ENCODE measurements at regions not wholly inside any gene's neighbourhood (a gene's known extent, or its start where the extent isn't known, plus 50 kb on each side); places are given as distances from the start of the nearest gene placed in this dataset.
"Not testable (repeated sequence)": the region's sequence is repeated elsewhere in the genome, so short reads cannot be mapped to it uniquely, and the experiment has no call there.

DNA sequence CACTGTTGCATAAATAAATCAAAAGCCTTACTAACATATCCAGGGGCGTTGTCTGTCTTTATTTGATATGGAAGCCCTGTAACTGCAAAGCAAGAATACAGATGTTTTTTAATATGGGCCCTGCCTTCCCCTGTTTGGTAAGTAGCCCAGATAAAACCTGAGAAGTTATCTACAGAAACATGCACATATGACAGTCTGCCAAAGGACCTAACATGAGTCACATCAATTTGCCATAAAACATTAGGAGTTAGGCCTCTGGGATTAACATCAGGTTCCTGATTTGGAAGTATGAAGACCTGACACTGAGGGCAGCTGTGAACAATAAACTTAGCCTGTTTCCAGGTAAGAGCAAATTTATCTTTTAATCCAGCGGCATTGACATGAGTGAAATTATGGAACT lies 1588.8 kb downstream of the REEP3 start:
- no peak for DNase-seq

GRCh38 chr10:65111059-65111458 lies 1589.9 kb downstream of the REEP3 start:
- not testable (repeated sequence) for DNase-seq

DNA sequence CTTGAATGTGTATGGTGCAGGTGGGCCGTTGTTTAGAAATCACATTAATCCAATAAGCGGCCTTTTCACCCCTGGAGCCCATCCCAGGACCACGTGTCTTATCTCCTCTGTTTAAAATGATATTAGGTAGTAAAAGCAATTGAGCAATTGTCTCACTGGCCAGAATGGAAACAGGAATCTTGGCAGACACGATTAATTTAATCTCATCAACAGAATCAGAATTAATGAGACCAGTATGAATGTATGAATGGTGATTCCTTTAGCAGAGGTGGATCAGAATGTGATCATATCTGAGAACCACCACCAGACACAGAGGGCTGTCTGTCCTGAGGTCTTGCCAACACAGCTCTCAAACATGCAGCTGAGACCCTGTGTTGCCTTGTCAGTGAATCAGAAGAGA lies 1591.4 kb downstream of the REEP3 start:
- DNase-seq = no peak

- no peak for DNase-seq
These were observed 1601.9 kb downstream of the REEP3 start for GRCh38 chr10:65123120-65123519.

DNA sequence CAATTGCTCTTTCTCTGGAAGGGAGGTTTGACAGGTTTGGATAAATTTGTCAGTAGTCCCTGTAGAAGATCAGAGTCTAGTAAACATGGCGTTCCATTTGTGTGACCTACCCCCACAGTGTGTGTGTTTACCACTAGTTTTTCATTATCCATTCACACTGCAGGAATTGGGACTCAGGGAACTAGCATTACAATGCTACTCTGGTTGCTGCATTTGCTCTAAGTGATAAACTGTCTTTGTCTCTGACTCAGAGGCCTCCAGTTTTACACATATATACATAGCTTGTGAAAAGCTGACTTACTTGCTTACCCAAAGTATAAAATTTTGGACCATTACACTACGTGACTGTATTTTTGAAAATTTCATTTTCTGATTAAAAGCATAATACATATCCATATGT lies 1604.0 kb downstream of the REEP3 start:
- DNase-seq = no peak

DNA sequence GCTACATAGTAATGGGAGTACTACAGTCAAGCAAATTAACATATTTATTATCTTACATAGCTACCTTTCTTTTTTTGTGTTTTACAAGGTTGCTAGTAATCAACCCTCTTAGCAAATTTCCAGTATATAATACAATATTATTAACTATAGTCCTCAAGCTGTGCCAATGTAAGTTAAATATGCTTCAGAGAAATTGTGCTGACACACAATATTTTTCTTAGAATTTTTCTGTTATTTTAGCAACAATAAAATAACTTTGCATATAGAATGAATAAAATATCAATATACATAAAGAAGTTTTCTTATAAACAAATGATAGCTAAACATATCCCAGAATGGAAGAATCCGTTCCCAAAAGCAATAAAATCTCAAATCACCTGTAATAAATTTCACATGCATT lies 1605.1 kb downstream of the REEP3 start:
- no peak for DNase-seq

- no peak for DNase-seq
These were observed 1607.1 kb downstream of the REEP3 start for GRCh38 chr10:65128277-65128676.

- no peak for DNase-seq
These were observed 1609.1 kb downstream of the REEP3 start for GRCh38 chr10:65130162-65130758.

DNA sequence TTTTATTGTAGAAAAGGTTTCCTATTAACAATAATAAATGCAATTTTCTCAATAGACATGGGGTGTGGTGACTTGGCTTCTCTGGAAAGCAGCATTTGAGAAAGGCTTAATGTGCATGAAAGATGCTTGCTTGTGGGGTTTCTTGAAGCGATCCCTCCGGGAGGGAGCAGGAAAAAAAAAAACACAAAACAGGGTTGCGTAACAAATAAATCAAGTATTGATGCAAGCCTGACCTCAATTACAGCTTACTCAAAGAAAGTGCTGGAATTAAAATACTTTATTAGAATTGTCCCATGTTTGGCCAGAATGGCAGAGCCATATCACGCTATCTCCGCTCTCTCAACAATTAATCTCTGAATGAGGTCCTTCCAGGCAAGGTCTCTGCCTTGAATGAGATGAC lies 1612.5 kb downstream of the REEP3 start:
- DNase-seq = no peak

DNA sequence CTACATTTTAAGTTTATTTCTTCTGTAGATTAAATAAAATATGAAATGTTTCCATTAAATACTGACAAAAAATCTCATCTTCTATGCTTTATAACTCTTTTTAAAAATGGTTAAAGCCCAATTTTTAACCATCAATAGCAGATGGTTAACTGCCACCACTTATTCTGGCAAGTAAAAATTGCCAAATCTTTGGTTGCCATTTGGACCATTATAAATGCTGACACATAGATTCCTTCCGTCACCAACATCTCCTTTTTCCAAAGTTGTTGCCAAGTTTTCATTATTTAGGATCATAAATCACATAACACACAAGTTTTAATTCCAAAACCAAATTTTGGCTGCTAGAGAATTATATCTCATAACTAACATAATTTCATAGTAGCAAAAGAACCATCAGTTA lies 1614.3 kb downstream of the REEP3 start:
- no peak for DNase-seq

DNA sequence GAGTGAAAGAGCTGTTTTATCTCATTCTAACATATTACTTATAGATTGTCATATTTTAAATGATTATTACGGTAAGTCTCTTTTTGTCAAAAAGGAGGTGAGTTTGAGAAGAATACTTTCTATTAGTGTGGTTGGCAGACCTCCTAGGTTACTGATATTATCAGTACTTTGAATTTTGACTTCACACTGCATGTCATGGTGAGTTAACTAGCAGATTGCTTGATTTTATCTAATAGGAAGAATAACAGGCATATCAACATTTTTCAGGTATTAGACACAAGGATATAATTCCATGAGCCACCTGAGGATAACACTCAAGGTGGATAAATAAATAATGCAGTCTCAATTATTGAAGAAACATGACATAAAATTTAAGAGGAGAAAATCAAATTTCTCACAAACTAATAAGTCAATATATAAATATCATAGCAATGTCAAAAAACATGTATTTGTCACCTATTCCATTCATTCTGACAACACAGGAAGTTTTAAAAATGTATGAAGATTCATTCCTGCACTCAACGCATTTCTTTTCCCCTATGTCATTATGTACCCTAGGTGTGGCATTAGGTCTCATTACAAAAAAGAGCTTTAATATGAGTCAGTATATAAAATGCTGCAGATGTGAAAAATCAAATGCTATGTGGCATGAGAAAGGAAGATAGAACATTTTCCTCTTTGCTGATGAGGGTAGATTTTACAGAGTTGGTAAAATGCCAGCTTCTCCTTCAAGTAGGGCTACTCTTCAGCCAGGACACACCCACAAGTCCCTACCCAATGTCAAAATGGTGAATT lies 1621.6 kb downstream of the REEP3 start:
- DNase-seq = no peak

- DNase-seq = no peak
These were observed 1622.5 kb downstream of the REEP3 start for GRCh38 chr10:65143723-65144122.

DNA sequence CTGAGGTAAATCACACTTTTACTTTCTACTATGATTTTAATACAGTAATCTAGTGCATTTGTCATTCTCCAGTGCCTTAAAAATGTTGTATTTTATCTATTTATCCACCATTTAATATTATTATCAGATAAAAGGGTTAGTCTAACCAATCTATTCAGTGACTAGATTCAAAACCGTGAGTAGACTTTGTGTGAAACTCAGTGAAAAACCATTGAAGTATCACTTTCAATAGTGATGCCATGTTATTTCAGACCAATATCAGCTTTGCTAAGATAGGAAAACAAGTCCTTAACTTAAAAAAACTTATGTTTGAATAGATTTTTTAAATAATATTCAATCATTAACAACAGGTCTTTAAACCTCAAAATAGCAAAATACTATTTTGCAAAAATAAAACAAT lies 1628.7 kb downstream of the REEP3 start:
- no peak for DNase-seq

DNA sequence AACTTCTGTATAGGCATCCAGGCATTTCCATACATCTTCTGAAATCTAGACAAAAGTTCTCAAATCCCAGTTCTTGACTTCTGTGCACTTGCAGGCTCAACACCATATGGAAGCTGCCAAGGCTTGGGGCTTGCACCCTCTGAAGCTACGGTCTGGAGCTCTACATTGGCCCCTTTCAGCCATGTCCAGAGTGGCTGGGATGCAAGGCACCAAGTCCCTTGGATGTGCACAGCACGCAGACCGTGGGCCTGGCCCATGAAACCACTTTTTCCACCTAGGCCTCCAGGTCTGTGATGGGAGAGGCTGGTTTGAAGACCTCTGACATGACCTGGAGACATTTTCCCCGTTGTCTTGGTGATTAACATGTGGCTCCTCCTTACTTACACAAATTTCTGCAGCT lies 1645.1 kb downstream of the REEP3 start:
- DNase-seq = no peak

GRCh38 chr10:65172249-65172648 lies 1651.0 kb downstream of the REEP3 start:
- DNase-seq = no peak

DNA sequence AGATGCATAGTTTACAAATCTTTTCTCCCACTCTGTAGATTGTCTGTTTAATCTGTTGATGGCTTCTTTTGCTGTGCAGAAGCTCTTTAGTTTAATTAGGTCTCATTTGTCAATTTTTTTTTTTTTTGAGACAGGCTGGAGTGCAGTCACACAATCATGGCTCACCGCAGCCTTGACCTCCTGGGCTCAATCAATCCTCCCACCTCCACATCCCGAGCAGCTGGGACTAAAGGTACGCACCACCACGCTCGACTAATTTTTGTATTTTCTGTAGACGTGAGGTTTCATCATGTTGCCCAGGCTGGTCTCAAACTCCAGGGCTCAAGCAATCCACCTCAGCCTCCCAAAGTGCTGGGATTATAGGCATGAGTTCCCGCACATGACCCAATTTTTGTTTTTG lies 1655.8 kb downstream of the REEP3 start:
- DNase-seq = no peak

GRCh38 chr10:65183236-65183635 lies 1662.0 kb downstream of the REEP3 start:
- DNase-seq = no peak

DNA sequence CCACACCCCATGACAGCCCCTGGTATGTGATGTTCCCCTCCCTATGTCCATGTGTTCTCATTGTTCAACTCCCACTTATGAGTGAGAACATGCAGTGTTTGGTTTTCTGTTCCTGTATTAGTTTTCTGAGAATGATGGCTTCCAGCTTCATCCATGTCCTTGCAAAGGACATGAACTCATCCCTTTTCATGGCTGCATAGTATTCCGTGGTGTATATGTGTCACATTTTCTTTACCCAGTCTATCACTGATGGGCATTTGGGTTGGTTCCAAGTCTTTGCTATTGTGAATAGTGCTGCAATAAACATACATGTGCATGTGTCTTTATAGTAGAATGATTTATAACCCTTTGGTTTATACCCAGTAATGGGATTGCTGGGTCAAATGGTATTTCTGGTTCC lies 1665.5 kb downstream of the REEP3 start:
- DNase-seq = not testable (repeated sequence)

DNA sequence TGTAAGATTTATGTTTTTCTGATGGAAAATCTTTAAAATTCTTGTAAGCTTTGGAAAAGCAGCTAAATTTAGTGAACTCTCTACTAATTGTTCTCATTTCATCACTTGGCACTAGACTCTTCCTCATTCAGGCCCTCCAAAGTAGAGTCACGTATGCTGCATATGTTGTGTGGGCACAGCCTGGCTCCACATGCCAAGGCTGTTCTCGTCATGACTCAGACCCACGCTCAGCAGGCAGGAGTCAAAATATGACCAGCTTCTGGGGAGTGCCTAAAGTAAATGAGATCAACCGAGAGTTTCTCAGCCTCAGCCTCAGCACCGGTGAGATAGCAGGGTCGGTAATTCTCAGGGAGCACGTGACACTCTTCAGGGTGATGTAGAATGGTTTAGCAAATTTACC lies 1672.9 kb downstream of the REEP3 start:
- no peak for DNase-seq

DNA sequence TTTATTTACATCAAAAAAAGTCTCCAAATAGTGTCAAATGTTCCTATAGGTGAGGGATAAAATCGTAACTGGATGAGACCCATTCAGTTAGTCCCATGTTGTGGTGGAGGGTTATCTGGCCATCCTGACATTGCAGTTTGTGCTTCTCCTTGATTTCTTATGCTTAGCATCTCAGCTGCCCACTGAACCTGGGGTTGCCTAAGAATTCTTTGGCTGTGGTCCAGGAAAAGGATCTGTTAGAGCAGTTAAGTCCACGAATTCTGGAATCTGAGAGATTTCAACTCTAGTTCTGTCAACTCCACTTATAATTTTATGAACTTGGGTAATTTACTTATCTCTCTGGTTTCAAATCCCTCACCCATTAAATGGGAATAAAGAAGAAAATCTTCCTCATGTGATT lies 1673.4 kb downstream of the REEP3 start:
- no peak for DNase-seq

DNA sequence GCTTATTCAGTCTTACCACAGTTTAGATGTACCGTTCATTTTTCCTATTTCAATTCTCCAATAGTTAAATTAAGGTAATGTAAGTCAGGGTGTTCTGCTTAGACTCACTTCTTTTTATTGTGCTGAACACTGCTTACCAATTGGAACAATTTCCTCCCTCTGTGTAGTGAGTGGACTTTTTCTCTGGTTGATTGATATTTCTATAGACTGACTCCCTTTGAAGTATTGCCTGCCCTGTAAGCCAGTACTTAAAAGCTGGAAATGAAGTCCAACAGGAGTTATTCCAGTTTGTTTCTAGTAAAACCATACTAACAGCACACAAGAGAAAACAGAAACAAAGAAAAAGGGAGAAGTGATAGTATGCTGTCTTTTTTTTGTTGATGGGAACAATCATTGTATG lies 1674.9 kb downstream of the REEP3 start:
- no peak for DNase-seq

DNA sequence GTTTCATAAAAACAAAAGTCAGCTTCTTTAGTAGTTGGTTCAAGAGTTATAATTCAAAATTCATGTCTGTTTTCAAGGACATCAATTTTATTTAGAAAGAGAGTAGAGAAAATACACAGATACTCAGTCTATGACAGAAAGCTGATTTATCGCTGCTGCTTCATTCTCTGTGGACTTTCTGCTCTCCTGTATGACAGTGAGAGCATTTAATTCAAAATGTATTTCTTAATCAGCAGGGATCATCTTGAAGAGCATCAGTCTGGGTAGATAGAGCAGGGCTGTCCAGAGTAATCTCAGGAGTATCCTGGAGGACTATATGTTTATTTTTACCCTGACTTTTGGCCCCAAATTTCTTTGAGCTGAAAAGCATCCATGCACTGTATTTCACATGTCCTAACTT lies 1676.7 kb downstream of the REEP3 start:
- DNase-seq = no peak

- DNase-seq = no peak
These were observed 1680.3 kb downstream of the REEP3 start for GRCh38 chr10:65201491-65201890.

- no peak for DNase-seq
These were observed 1683.8 kb downstream of the REEP3 start for GRCh38 chr10:65204999-65205398.

- no peak for DNase-seq
These were observed 1692.0 kb downstream of the REEP3 start for GRCh38 chr10:65213170-65213569.

All from activated CD8-positive, alpha-beta memory T cell treated with anti-CD3 and anti-CD28 coated beads, Interleukin-2, amount 50 U/mL, for 48 hours (primary cell).